HG02798 (cell line): ENCODE measurements at regions not wholly inside any gene's neighbourhood (a gene's known extent, or its start where the extent isn't known, plus 50 kb on each side); places are given as distances from the start of the nearest gene placed in this dataset.
A peak's percentile ranks its signal among the peaks of the same experiment; 100 is the strongest.

Experiments
- ATAC-seq: cut with Tn5 transposase; IDR thresholded peaks from one replicate; pipeline ENCODE4 v1.9.1; 2021; ENCODE audit warnings: mild to moderate bottlenecking; ENCODE audit not compliant: unreplicated experiment, poor library complexity

- no peak for ATAC-seq
These were observed 407.8 kb downstream of the ETS1 start for GRCh38 chr11:128179512-128179911.

GRCh38 chr11:128179039-128179438 is 408.3 kb downstream of the ETS1 start:
- ATAC-seq = no peak

GRCh38 chr11:128174465-128175291 is 412.7 kb downstream of the ETS1 start:
- ATAC-seq = no peak

DNA sequence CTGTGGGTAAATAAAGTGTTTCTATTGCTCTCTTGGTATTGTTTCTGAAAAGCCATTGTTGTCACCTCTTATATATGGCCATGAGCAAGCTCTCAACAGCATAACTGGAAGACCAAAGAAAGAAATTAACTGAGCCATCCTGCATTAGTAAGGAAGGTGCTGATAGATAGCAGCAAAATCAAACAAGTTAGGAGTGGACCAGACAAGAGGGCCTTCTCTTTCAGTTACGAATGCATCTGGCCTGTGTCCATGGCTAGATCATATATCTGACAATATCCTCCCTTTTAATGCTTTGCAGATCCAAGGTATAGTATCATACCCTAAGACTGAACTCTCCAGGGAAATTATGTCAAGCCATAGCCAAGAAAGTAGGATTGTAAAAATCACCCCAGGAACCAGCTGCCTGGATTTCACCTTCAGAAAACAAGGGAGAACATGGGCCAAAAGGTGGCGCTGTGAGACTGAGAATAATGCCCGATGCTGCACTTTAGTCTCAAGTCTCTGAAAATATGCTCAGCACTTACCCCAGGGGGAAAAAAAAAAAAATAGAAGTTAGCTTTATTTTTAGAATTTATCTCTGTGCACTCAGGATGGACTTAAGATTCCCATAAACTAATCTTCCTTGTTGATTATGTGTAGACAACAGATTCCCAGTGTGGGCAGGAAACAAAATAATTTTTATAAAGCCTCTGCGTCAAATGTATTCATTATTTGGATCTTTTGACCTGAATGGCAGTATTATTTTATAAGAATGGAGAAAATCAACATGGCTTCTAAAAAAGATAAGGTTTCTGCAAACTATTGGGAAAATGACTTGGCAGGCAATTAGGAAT is 415.1 kb downstream of the ETS1 start:
- peak; percentile 66 for ATAC-seq

DNA sequence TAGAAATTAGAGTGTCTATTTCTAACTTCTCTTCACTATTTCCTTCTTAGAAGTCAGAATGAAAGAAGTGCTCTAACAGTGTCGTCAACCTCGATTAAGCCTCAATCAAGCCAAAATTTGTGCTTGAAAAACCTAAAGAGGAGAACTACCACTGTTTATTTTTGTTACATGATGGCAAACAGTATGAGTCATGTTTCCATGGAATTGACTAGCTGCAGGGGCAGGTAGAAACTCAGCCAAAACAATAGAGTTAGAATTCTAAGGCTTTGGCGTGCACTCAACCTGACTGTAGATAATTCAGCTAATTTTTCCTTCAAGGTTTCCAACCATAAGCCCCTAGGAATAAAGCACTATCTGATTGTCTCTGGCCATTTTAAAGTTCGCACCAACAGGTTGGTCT is 415.9 kb downstream of the ETS1 start:
- ATAC-seq = no peak

GRCh38 chr11:128165572-128165971 is 421.8 kb downstream of the ETS1 start:
- ATAC-seq = no peak

GRCh38 chr11:128164080-128164741 is 423.1 kb downstream of the ETS1 start:
- ATAC-seq = no peak

DNA sequence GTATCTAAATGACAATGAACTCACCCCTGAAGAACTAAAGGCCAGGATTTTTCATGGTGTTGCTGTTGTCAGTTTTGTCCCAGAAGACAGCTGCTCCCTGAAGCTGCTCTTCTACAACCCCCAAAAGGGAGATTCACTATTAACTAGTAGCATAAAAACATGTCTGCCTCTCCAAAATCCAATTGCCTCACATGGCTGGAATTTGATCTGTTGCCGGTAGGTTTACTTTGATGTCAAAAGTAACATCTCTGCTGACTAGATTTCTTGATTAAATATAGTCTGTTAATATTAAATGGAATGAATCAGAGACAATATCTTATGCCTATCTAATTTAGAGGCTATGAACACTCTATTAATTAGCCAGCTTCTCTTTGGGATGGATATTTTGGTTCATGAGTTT is 425.4 kb downstream of the ETS1 start:
- ATAC-seq = no peak

GRCh38 chr11:128161436-128161835 is 425.9 kb downstream of the ETS1 start:
- ATAC-seq = no peak

DNA sequence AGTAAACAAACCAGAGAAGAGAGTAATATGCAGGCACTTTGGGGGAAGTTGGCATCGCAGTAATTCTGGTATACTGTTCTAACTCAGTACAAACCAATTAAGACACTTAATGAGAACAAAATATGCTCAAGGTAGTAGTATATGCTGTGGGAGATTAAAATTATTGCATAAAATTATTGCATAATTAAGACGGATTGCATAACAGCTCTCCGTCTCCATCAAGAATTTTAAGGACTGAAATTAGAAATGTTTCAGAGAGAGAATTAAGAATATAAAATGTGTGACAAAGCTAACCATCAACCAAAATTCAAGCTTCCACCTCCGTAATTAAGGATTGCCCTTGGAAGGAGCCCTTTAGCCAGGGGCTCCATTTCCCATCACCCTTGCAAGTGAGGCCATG is 428.5 kb downstream of the ETS1 start:
- no peak for ATAC-seq

- ATAC-seq = peak; percentile 82
These were observed 429.7 kb downstream of the ETS1 start for GRCh38 chr11:128157423-128158298.

GRCh38 chr11:128156486-128156885 is 430.9 kb downstream of the ETS1 start:
- ATAC-seq = no peak

DNA sequence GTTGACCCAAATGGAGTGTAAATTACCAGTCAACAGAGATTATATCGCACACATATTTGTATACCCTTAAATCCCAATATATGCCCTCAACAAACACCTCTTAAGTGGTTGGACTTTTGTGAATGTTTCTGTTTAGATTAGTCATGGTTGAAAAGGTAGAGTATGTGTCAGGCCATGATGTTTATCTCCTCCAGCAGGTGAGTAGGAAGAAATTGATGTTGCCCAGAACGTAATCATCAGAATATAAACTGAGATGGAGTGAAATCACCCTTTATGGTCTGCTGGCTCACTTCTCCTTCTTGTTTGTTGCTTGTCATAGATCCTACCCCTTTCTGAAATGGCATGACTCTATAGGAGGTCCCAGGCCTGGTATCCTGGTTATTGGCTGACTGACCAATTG is 431.8 kb downstream of the ETS1 start:
- no peak for ATAC-seq

- no peak for ATAC-seq
These were observed 433.7 kb downstream of the ETS1 start for GRCh38 chr11:128153697-128154048.

GRCh38 chr11:128152796-128153696 is 434.3 kb downstream of the ETS1 start:
- ATAC-seq = no peak

- ATAC-seq = no peak
These were observed 435.6 kb downstream of the ETS1 start for GRCh38 chr11:128151780-128152179.

DNA sequence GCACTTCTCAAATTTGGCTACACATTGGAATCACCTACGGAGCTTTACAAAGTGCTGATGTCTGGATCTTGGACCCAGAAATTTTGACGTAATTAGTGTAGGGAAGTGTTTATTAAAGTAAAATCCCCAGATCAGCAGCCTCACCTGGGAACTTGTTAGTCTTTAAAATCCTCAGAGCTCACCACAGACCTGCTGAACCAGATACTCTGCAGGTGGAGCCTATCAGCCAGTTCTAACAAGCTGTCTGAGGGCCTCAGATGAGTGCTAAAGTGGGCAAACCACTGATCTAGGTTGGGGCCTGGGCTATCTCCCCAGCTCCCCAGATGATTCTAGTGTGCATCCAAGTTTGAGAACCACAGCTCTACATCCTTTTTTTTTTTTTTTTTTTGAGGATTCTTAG is 436.0 kb downstream of the ETS1 start:
- no peak for ATAC-seq

DNA sequence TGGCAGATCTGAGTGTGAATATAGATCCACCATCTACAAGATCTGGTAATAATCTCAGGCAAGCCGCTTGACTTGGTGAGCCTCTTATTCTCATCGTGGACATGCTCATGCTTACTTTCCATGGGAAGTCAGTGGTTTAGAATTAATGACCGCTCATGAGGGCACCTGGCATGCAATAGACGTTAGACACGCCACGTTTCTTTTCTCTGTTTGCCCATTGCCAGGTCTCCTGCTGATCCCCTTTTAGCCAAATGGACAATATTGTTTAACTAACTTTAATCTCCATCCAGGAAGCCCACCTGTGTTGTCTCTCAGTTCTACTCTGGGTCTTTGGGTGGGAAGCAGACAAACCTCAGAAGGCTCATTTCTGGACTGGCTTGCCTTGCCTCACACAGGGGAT is 439.1 kb downstream of the ETS1 start:
- no peak for ATAC-seq

DNA sequence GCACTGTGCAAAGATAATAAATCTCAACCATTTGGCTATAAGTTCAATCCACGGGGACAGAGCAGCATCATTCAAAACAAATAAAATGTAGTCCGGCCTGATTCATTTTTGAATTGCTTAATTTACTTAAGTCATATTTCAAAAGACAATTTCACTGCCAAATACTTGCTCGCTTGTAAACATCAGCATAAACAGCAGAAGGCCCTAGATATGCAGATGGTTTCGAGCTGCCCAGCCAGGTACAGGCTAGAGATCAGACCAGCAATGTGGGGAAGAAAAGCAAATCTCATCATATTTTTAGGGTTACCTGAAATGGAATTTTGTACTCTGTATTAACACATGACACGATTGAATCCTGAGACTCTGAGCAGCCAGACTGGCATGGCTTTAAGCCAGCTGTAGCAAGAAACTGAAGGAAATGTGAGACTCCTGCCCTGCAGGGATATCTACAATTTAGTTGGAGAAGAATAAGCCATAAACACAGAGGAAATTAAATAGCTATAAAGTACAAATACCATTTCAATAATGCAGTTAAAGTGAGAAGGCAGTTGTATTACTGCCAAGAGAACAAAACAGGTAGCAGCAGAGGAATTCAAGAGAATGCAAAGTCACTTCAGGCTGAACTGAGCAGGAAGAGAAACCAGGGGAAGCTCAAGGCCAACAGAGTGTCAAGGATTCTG is 440.3 kb downstream of the ETS1 start:
- no peak for ATAC-seq
